Choroid plexus epithelial cell (primary cell): ENCODE measurements at regions not wholly inside any gene's neighbourhood (a gene's known extent, or its start where the extent isn't known, plus 50 kb on each side); places are given as distances from the start of the nearest gene placed in this dataset.

Experiments
- DNase-seq: peaks from one replicate; pipeline ENCODE4 v3.0.0-alpha.2; 2010; ENCODE audit warnings: low read depth
- H3K4me3 ChIP-seq: 2 replicates; pipeline ENCODE4 v1.5.1; 2011; ENCODE audit warnings: low read depth, mild to moderate bottlenecking, control low read depth, low read length, moderate library complexity
- TF ChIP-seq, protein P1 (sequence below): conservative IDR thresholded peaks from 2 replicates; pipeline ENCODE4 v1.5.1; 2011; ENCODE audit warnings: low read depth, mild to moderate bottlenecking, control low read depth, inconsistent platforms, low read length, moderate library complexity

DNA sequence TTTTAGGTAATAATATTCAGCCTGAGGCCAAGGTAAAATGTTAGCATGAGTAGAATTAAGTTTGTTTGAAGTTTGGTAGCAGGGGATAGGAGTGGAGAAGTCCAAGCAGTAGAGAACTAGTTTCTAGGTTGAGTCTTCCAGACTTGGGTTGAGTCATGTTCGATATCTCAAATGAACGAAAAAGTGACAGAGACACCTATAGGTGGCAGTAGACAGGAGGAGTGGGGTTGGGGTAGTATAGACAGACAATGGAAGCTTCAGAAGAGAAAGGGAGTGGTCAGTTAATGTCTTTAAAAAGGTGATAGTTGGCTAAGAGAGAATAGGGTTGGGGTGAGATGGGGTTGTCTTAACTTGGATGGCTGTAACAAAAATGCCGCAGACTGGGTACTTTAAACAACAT lies 58.7 kb upstream of the EMCN start:
- no peak overlapping the region for H3K4me3 ChIP-seq
- TF ChIP-seq, protein P1, sequence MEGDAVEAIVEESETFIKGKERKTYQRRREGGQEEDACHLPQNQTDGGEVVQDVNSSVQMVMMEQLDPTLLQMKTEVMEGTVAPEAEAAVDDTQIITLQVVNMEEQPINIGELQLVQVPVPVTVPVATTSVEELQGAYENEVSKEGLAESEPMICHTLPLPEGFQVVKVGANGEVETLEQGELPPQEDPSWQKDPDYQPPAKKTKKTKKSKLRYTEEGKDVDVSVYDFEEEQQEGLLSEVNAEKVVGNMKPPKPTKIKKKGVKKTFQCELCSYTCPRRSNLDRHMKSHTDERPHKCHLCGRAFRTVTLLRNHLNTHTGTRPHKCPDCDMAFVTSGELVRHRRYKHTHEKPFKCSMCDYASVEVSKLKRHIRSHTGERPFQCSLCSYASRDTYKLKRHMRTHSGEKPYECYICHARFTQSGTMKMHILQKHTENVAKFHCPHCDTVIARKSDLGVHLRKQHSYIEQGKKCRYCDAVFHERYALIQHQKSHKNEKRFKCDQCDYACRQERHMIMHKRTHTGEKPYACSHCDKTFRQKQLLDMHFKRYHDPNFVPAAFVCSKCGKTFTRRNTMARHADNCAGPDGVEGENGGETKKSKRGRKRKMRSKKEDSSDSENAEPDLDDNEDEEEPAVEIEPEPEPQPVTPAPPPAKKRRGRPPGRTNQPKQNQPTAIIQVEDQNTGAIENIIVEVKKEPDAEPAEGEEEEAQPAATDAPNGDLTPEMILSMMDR: no peak
- DNase-seq: no peak

DNA sequence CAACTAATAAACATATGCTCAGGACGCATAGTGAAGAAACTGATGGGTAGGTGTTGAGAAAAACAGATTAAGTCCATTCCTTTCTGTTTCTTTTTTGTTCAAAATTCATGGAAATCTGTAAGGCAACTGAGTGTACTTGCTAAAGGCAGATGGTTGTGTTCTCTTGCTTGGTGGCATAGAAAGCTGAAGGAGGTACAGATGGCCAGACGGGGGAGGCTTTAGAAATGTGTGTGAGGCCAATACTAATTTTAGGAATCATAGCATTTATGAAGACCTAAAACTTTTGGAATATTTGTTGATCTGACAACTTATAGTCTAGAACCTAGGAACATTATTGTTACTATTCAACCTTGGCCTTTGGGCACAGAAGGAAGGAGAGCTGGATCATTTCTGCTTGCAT lies 56.8 kb upstream of the EMCN start:
- no peak overlapping the region for H3K4me3 ChIP-seq
- TF ChIP-seq, protein P1: no peak
- DNase-seq: no peak

DNA sequence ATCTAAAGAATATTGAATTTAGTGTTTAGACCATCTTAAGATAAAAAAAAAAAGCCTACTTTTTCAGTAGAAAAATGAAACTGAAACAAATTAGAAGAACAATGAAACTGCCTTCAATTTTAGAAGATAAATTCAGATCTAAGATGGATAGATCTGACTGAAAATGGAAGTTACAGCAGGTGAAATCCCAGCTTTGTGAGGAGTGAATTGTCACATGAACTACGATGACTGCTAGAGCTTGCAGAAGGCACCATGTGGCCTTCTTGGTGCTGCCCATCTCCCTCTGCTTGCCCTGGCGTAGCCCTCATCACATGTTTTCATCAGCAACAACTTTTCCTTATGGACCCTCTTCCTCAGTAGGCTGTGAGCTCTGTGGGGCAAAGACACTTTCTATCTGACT lies 51.4 kb upstream of the EMCN start:
- no peak for DNase-seq
- TF ChIP-seq, protein P1: no peak
- no peak overlapping the region for H3K4me3 ChIP-seq
